Activated B cell treated with CpG ODN at 0.5 μM for 24 hours (primary cell): ENCODE measurements at regions not wholly inside any gene's neighbourhood (a gene's known extent, or its start where the extent isn't known, plus 50 kb on each side); places are given as distances from the start of the nearest gene placed in this dataset.

Source experiments
- ATAC-seq: fragments of 200-7000 bp; cut with Tn5 transposase; one replicate; pipeline ENCODE4 v1.10.0; 2021; ENCODE audit warnings: low read depth, mild to moderate bottlenecking, moderate library complexity
- CTCF ChIA-PET: fragments of 350-600 bp; sonication (Branson Sonifier 250); formaldehyde crosslinking; loops from one replicate; lab custom pipeline; 2021; ENCODE audit warnings: antibody characterized with exemption; lab: Charles Lee
- POLR2A ChIA-PET: fragments of 350-600 bp; sonication (Branson Sonifier 250); formaldehyde crosslinking; loops from one replicate; lab custom pipeline; 2021; ENCODE audit warnings: antibody characterized with exemption; lab: Charles Lee
- DNase-seq: peaks from one replicate; pipeline ENCODE4 v3.0.0; 2022
- H3K27ac Mint-ChIP-seq: one replicate; pipeline ENCODE4 v1.8.0; 2020; ENCODE audit warnings: mixed read lengths
- H3K27me3 Mint-ChIP-seq: one replicate; pipeline ENCODE4 v1.8.0; 2021; ENCODE audit warnings: mixed read lengths
- H3K36me3 Mint-ChIP-seq: one replicate; pipeline ENCODE4 v1.8.0; 2021; ENCODE audit warnings: low read depth, mixed read lengths
- H3K4me1 Mint-ChIP-seq: one replicate; pipeline ENCODE4 v1.8.0; 2021; ENCODE audit warnings: mixed read lengths
- H3K4me3 Mint-ChIP-seq: one replicate; pipeline ENCODE4 v1.8.0; 2020; ENCODE audit warnings: mild to moderate bottlenecking, mixed read lengths
- H3K9me3 Mint-ChIP-seq: one replicate; pipeline ENCODE4 v1.8.0; 2020; ENCODE audit warnings: mixed read lengths
- intact Hi-C: fragments of 100-400 bp; cut with micrococcal nuclease; formaldehyde crosslinking; loops from one replicate; pipeline ENCODE4 v1.15.1; 2024
- TF ChIP-seq, protein P1 (sequence below): fragments of 200-600 bp; IDR thresholded peaks from one replicate; pipeline ENCODE4 v1.8.0; 2022; ENCODE audit warnings: antibody characterized with exemption, mild to moderate bottlenecking

DNA sequence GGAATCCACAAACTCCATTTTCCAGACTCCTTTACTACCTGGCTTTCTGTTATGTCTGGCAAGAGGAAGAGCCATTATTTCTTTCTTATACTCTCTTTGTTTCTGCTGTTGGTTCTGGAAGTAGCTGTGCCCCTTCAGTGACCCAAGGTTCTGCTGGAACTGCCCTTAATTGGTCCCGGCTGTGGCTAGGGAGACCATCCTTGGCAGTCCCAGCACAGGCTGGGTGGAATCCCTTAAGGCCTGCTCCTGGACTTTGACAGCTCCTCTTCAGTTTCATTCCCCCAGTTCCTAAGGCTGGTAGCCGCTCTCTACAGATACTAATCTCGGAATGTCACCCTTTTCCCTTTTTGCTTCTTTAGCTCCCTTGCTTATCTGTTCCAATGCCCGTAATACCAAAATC, 81.9 kb upstream of the GLIS3 start:
- Mint-ChIP-seq H3K4me1 (no peaks in the 10 kb centered on the region), H3K27ac (no peak overlapping the region), H3K9me3 (no peaks in the 10 kb centered on the region), H3K36me3 (no peaks in the 10 kb centered on the region), H3K27me3 (peaks cover 8% of the 10 kb centered on the region), H3K4me3 (no peak overlapping the region)
- TF ChIP-seq, protein P1, sequence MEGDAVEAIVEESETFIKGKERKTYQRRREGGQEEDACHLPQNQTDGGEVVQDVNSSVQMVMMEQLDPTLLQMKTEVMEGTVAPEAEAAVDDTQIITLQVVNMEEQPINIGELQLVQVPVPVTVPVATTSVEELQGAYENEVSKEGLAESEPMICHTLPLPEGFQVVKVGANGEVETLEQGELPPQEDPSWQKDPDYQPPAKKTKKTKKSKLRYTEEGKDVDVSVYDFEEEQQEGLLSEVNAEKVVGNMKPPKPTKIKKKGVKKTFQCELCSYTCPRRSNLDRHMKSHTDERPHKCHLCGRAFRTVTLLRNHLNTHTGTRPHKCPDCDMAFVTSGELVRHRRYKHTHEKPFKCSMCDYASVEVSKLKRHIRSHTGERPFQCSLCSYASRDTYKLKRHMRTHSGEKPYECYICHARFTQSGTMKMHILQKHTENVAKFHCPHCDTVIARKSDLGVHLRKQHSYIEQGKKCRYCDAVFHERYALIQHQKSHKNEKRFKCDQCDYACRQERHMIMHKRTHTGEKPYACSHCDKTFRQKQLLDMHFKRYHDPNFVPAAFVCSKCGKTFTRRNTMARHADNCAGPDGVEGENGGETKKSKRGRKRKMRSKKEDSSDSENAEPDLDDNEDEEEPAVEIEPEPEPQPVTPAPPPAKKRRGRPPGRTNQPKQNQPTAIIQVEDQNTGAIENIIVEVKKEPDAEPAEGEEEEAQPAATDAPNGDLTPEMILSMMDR: no peak
- ChIA-PET CTCF (interaction anchor here (1.2 kb wide), 1 partner anchor 170 kb away, joined by 3 read pairs; no protein-coding TSS in a partner anchor), POLR2A (no interaction called here)
- DNase-seq (no peak), ATAC-seq (no peak)
- intact Hi-C loops: loop anchor here (1.0 to 10.0 kb wide), 4 partner anchors 259 to 607 kb away; partner anchors contain the start of gene AK3

- DNase-seq (no peak), ATAC-seq (no peak)
- no peaks in the 10 kb centered on the region for H3K9me3 Mint-ChIP-seq
- no peaks in the 10 kb centered on the region for H3K36me3 Mint-ChIP-seq
- H3K4me1 Mint-ChIP-seq: no peaks in the 10 kb centered on the region
- H3K4me3 Mint-ChIP-seq: no peak overlapping the region
- POLR2A ChIA-PET: no interaction called here
- intact Hi-C loops: loop anchor here (5.0 to 10.0 kb wide), 2 partner anchors 362 to 544 kb away; partner anchors contain the start of gene AK3
- H3K27me3 Mint-ChIP-seq: peaks cover 8% of the 10 kb centered on the region
- CTCF ChIA-PET: no interaction called here
- TF ChIP-seq, protein P1: no peak
- no peak overlapping the region for H3K27ac Mint-ChIP-seq
Measured at GRCh38 chr9:4380406-4380805, 80.5 kb upstream of the GLIS3 start.

- H3K4me1 Mint-ChIP-seq: no peaks in the 10 kb centered on the region
- TF ChIP-seq, protein P1: no peak
- ATAC-seq (no peak), DNase-seq (no peak)
- no peaks in the 10 kb centered on the region for H3K9me3 Mint-ChIP-seq
- H3K27ac Mint-ChIP-seq: no peak overlapping the region
- H3K27me3 Mint-ChIP-seq: peaks cover 13% of the 10 kb centered on the region
- CTCF ChIA-PET: no interaction called here
- no peak overlapping the region for H3K4me3 Mint-ChIP-seq
- intact Hi-C loops: loop anchor here (2.0 kb wide), 2 partner anchors 643 to 1519 kb away; no protein-coding TSS in a partner anchor
- H3K36me3 Mint-ChIP-seq: no peaks in the 10 kb centered on the region
- POLR2A ChIA-PET: no interaction called here
Measured at GRCh38 chr9:4375424-4376200, 75.7 kb upstream of the GLIS3 start.

GRCh38 chr9:4371108-4371507, 71.2 kb upstream of the GLIS3 start:
- Mint-ChIP-seq H3K9me3 (no peaks in the 10 kb centered on the region), H3K27ac (no peak overlapping the region), H3K4me3 (no peak overlapping the region), H3K27me3 (peaks cover 11% of the 10 kb centered on the region), H3K36me3 (no peaks in the 10 kb centered on the region), H3K4me1 (no peaks in the 10 kb centered on the region)
- DNase-seq (no peak), ATAC-seq (no peak)
- ChIA-PET CTCF (no interaction called here), POLR2A (no interaction called here)
- intact Hi-C loops: no loop called here
- TF ChIP-seq, protein P1: no peak

DNA sequence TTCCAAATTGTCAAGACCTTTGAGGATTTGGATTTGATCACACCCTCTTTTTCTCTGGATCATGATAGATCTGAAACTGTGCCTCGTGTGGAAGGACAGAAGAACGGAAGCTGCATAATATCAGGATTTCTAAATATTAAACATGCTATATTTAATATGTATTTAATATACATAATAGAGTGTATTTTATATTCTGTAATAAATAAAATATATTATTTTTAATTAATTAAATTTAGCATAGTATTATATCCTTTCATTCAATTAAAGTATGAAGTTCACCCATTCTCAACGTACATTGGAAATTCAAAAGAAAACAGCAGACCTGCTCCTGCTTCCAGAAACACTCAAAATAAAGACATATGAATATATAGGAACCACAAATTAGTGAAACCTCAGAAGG, 70.6 kb upstream of the GLIS3 start:
- intact Hi-C loops: no loop called here

More for the DNA sequence above, 70.6 kb upstream of the GLIS3 start:
- Mint-ChIP-seq H3K27ac (no peak overlapping the region), H3K4me1 (no peaks in the 10 kb centered on the region), H3K27me3 (peaks cover 11% of the 10 kb centered on the region), H3K4me3 (no peak overlapping the region), H3K36me3 (no peaks in the 10 kb centered on the region), H3K9me3 (no peaks in the 10 kb centered on the region)
- CTCF ChIA-PET: no interaction called here
- no peak for ATAC-seq
- DNase-seq: no peak
- POLR2A ChIA-PET: no interaction called here
- TF ChIP-seq, protein P1: no peak
